HEK293 (cell line): ENCODE measurements at regions not wholly inside any gene's neighbourhood (a gene's known extent, or its start where the extent isn't known, plus 50 kb on each side); places are given as distances from the start of the nearest gene placed in this dataset.
A peak's percentile ranks its signal among the peaks of the same experiment; 100 is the strongest.

Experiments
- CTCF ChIA-PET: fragments of 350-600 bp; formaldehyde crosslinking; extraction: SDS; loops from one replicate; lab custom pipeline; 2021; ENCODE audit warnings: antibody characterized with exemption; lab: Yijun Ruan, JAX
- POLR2A ChIA-PET: fragments of 300-600 bp; formaldehyde crosslinking; extraction: SDS; loops from one replicate; lab custom pipeline; 2020; ENCODE audit warnings: antibody characterized with exemption, inconsistent platforms; lab: Yijun Ruan, JAX
- H3K27ac ChIP-seq: fragments of 200-500 bp; sonication (Bioruptor generic); 2 replicates; pipeline ENCODE4 v1.5.1; 2014; ENCODE audit warnings: low read depth, low read length, control low read depth, inconsistent platforms; ENCODE audit errors: extremely low read depth
- H3K36me3 ChIP-seq, 2 experiments: fragments of 200-500 bp in 1 of 2; sonication (Bioruptor generic) in 1 of 2; 1 replicate in 1 of 2; 2 replicates in 1 of 2; pipeline ENCODE4 v1.5.1; 2014 to 2017; ENCODE audit warnings: inconsistent platforms in 2 of 2, low read length in 2 of 2; ENCODE audit not compliant: control insufficient read depth in 2 of 2, insufficient read depth in 1 of 2
- H3K4me1 ChIP-seq: fragments of 200-500 bp; sonication (Bioruptor generic); 2 replicates; pipeline ENCODE4 v1.5.1; 2014; ENCODE audit warnings: mild to moderate bottlenecking, low read length, inconsistent platforms; ENCODE audit not compliant: control insufficient read depth, insufficient read depth
- H3K4me3 ChIP-seq: 2 replicates; pipeline ENCODE4 v1.5.1; 2011; ENCODE audit warnings: low read depth, mild to moderate bottlenecking, control low read depth, low read length, moderate library complexity
- H3K9me3 ChIP-seq: fragments of 200-500 bp; sonication (Bioruptor generic); 2 replicates; pipeline ENCODE4 v1.5.1; 2014; ENCODE audit warnings: low read depth, low read length, inconsistent platforms; ENCODE audit not compliant: control insufficient read depth, insufficient read depth
- PRDM10 ChIP-seq: fragments of 450-650 bp; formaldehyde crosslinking; IDR thresholded peaks from 2 replicates; pipeline ENCODE4 v1.5.1; 2016; ENCODE audit warnings: missing biosample characterization, missing genetic modification characterization
- ZBTB8A ChIP-seq: fragments of 450-650 bp; formaldehyde crosslinking; IDR thresholded peaks from 2 replicates; pipeline ENCODE4 v1.5.1; 2016; ENCODE audit warnings: missing biosample characterization, missing genetic modification characterization
- ZFP41 ChIP-seq: fragments of 450-650 bp; formaldehyde crosslinking; IDR thresholded peaks from 2 replicates; pipeline ENCODE4 v1.5.1; 2016; ENCODE audit warnings: missing biosample characterization, missing genetic modification characterization, borderline replicate concordance
- ZNF10 ChIP-seq: fragments of 450-650 bp; formaldehyde crosslinking; IDR thresholded peaks from 2 replicates; pipeline ENCODE4 v1.5.1; 2017; ENCODE audit warnings: missing biosample characterization, missing genetic modification characterization
- ZNF140 ChIP-seq: fragments of 450-650 bp; formaldehyde crosslinking; IDR thresholded peaks from 2 replicates; pipeline ENCODE4 v1.5.1; 2016; ENCODE audit warnings: missing biosample characterization, missing genetic modification characterization
- ZNF223 ChIP-seq: fragments of 450-650 bp; formaldehyde crosslinking; IDR thresholded peaks from 2 replicates; pipeline ENCODE4 v1.5.1; 2016; ENCODE audit warnings: missing biosample characterization, missing genetic modification characterization
- ZNF341 ChIP-seq: fragments of 450-650 bp; formaldehyde crosslinking; IDR thresholded peaks from 2 replicates; pipeline ENCODE4; 2016; ENCODE audit warnings: low read depth, missing biosample characterization, missing genetic modification characterization
- ZNF394 ChIP-seq: fragments of 450-650 bp; formaldehyde crosslinking; IDR thresholded peaks from 2 replicates; pipeline ENCODE4 v1.5.1; 2016; ENCODE audit warnings: missing biosample characterization, missing genetic modification characterization, mild to moderate bottlenecking, moderate library complexity, borderline replicate concordance
- ZNF426 ChIP-seq: fragments of 450-650 bp; formaldehyde crosslinking; IDR thresholded peaks from 2 replicates; pipeline ENCODE4 v1.5.1; 2017; ENCODE audit warnings: missing biosample characterization, missing genetic modification characterization, mild to moderate bottlenecking, inconsistent platforms, moderate library complexity
- ZNF433 ChIP-seq: fragments of 450-650 bp; formaldehyde crosslinking; IDR thresholded peaks from 2 replicates; pipeline ENCODE4 v1.5.1; 2016; ENCODE audit warnings: missing biosample characterization, missing genetic modification characterization, low read depth
- ZNF510 ChIP-seq: fragments of 450-650 bp; formaldehyde crosslinking; IDR thresholded peaks from 2 replicates; pipeline ENCODE4 v1.5.1; 2018; ENCODE audit warnings: mild to moderate bottlenecking, missing genetic modification characterization, missing biosample characterization; ENCODE audit not compliant: insufficient replicate concordance
- ZNF555 ChIP-seq: fragments of 450-650 bp; formaldehyde crosslinking; conservative IDR thresholded peaks from 2 replicates; pipeline ENCODE4 v1.5.1; 2017; ENCODE audit warnings: missing biosample characterization, mild to moderate bottlenecking, missing genetic modification characterization, inconsistent platforms
- ZNF558 ChIP-seq: fragments of 450-650 bp; formaldehyde crosslinking; IDR thresholded peaks from 2 replicates; pipeline ENCODE4 v1.5.1; 2016; ENCODE audit warnings: missing biosample characterization, missing genetic modification characterization
- ZNF560 ChIP-seq: fragments of 450-650 bp; formaldehyde crosslinking; IDR thresholded peaks from 2 replicates; pipeline ENCODE4 v1.5.1; 2017; ENCODE audit warnings: missing biosample characterization, missing genetic modification characterization, borderline replicate concordance
- ZNF623 ChIP-seq: fragments of 450-650 bp; formaldehyde crosslinking; IDR thresholded peaks from 2 replicates; pipeline ENCODE4 v1.5.1; 2016; ENCODE audit warnings: missing biosample characterization, missing genetic modification characterization
- ZNF624 ChIP-seq: fragments of 450-650 bp; formaldehyde crosslinking; IDR thresholded peaks from 2 replicates; pipeline ENCODE4 v1.5.1; 2017; ENCODE audit warnings: missing biosample characterization, missing genetic modification characterization
- TF ChIP-seq, protein P1 (sequence below): fragments of 450-650 bp; formaldehyde crosslinking; conservative IDR thresholded peaks from 2 replicates; pipeline ENCODE4 v1.5.1; 2016; ENCODE audit warnings: low read depth, missing biosample characterization, missing genetic modification characterization
- TF ChIP-seq, protein P2 (sequence below): fragments of 450-650 bp; formaldehyde crosslinking; IDR thresholded peaks from 2 replicates; pipeline ENCODE4 v1.5.1; 2016; ENCODE audit warnings: missing biosample characterization, missing genetic modification characterization
- TF ChIP-seq, protein P3 (sequence below): fragments of 450-650 bp; formaldehyde crosslinking; conservative IDR thresholded peaks from 2 replicates; pipeline ENCODE4 v1.5.1; 2016; ENCODE audit warnings: low read depth, missing biosample characterization, missing genetic modification characterization

GRCh38 chr6:8710668-8711431 is 275.5 kb upstream of the SLC35B3 start:
- Histone ChIP-seq H3K4me3 (no peak overlapping the region), H3K36me3 (no peaks in the 10 kb centered on the region), H3K4me1 (peaks cover 3% of the 10 kb centered on the region; the same call in 1 of the 2 replicates), H3K27ac (no peak overlapping the region), H3K9me3 (no peaks in the 10 kb centered on the region)
- TF ChIP-seq ZNF394 (tag by site-specific recombination) (peak; percentile 88), ZNF560 (tag by site-specific recombination) (0 out of 2 replicates have a peak, but pooled peaks have one; percentile 51), ZNF140 (tag by site-specific recombination) (peak; percentile 56; the same call in 1 of the 2 replicates), ZNF555 (tag by site-specific recombination) (peak; percentile 84), PRDM10 (no peak), ZNF623 (peak; percentile 67), ZNF558 (tag by site-specific recombination) (0 out of 2 replicates have a peak, but pooled peaks have one; percentile 21), ZBTB8A (0 out of 2 replicates have a peak, but pooled peaks have one; percentile 51), ZNF624 (tag by site-specific recombination) (no peak), ZNF341 (0 out of 2 replicates have a peak, but pooled peaks have one; percentile 24), ZNF433 (tag by site-specific recombination) (peak; percentile 38; the same call in 1 of the 2 replicates), ZFP41 (tag by site-specific recombination) (no peak), ZNF223 (no peak), ZNF10 (tag by site-specific recombination) (peak; percentile 97), ZNF510 (tag by site-specific recombination) (peak; percentile 63), ZNF426 (tag by site-specific recombination) (peak; percentile 87)
- TF ChIP-seq, protein P1, sequence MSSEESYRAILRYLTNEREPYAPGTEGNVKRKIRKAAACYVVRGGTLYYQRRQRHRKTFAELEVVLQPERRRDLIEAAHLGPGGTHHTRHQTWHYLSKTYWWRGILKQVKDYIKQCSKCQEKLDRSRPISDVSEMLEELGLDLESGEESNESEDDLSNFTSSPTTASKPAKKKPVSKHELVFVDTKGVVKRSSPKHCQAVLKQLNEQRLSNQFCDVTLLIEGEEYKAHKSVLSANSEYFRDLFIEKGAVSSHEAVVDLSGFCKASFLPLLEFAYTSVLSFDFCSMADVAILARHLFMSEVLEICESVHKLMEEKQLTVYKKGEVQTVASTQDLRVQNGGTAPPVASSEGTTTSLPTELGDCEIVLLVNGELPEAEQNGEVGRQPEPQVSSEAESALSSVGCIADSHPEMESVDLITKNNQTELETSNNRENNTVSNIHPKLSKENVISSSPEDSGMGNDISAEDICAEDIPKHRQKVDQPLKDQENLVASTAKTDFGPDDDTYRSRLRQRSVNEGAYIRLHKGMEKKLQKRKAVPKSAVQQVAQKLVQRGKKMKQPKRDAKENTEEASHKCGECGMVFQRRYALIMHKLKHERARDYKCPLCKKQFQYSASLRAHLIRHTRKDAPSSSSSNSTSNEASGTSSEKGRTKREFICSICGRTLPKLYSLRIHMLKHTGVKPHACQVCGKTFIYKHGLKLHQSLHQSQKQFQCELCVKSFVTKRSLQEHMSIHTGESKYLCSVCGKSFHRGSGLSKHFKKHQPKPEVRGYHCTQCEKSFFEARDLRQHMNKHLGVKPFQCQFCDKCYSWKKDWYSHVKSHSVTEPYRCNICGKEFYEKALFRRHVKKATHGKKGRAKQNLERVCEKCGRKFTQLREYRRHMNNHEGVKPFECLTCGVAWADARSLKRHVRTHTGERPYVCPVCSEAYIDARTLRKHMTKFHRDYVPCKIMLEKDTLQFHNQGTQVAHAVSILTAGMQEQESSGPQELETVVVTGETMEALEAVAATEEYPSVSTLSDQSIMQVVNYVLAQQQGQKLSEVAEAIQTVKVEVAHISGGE (tag by site-specific recombination): peak; percentile 54; the same call in 1 of the 2 replicates
- TF ChIP-seq, protein P2, sequence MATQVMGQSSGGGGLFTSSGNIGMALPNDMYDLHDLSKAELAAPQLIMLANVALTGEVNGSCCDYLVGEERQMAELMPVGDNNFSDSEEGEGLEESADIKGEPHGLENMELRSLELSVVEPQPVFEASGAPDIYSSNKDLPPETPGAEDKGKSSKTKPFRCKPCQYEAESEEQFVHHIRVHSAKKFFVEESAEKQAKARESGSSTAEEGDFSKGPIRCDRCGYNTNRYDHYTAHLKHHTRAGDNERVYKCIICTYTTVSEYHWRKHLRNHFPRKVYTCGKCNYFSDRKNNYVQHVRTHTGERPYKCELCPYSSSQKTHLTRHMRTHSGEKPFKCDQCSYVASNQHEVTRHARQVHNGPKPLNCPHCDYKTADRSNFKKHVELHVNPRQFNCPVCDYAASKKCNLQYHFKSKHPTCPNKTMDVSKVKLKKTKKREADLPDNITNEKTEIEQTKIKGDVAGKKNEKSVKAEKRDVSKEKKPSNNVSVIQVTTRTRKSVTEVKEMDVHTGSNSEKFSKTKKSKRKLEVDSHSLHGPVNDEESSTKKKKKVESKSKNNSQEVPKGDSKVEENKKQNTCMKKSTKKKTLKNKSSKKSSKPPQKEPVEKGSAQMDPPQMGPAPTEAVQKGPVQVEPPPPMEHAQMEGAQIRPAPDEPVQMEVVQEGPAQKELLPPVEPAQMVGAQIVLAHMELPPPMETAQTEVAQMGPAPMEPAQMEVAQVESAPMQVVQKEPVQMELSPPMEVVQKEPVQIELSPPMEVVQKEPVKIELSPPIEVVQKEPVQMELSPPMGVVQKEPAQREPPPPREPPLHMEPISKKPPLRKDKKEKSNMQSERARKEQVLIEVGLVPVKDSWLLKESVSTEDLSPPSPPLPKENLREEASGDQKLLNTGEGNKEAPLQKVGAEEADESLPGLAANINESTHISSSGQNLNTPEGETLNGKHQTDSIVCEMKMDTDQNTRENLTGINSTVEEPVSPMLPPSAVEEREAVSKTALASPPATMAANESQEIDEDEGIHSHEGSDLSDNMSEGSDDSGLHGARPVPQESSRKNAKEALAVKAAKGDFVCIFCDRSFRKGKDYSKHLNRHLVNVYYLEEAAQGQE (tag by site-specific recombination): peak; percentile 50; the same call in 1 of the 2 replicates
- TF ChIP-seq, protein P3, sequence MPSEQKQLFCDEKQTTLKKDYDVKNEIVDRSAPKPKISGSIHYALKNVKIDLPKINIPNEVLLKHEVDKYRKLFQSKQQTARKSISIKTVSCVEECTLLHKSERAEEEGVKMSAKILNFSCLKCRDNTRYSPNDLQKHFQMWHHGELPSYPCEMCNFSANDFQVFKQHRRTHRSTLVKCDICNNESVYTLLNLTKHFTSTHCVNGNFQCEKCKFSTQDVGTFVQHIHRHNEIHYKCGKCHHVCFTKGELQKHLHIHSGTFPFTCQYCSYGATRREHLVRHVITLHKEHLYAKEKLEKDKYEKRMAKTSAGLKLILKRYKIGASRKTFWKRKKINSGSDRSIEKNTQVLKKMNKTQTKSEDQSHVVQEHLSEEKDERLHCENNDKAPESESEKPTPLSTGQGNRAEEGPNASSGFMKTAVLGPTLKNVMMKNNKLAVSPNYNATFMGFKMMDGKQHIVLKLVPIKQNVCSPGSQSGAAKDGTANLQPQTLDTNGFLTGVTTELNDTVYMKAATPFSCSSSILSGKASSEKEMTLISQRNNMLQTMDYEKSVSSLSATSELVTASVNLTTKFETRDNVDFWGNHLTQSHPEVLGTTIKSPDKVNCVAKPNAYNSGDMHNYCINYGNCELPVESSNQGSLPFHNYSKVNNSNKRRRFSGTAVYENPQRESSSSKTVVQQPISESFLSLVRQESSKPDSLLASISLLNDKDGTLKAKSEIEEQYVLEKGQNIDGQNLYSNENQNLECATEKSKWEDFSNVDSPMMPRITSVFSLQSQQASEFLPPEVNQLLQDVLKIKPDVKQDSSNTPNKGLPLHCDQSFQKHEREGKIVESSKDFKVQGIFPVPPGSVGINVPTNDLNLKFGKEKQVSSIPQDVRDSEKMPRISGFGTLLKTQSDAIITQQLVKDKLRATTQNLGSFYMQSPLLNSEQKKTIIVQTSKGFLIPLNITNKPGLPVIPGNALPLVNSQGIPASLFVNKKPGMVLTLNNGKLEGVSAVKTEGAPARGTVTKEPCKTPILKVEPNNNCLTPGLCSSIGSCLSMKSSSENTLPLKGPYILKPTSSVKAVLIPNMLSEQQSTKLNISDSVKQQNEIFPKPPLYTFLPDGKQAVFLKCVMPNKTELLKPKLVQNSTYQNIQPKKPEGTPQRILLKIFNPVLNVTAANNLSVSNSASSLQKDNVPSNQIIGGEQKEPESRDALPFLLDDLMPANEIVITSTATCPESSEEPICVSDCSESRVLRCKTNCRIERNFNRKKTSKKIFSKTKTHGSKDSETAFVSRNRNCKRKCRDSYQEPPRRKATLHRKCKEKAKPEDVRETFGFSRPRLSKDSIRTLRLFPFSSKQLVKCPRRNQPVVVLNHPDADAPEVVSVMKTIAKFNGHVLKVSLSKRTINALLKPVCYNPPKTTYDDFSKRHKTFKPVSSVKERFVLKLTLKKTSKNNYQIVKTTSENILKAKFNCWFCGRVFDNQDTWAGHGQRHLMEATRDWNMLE (tag by site-specific recombination): peak; percentile 79
- ChIA-PET POLR2A (no interaction called here), CTCF (interaction anchor here (0.6 to 1.5 kb wide), 7 partner anchors 102 to 1719 kb away, joined by 3 to 5 read pairs (median 4); no protein-coding TSS in a partner anchor)
